ENCODE measurements at regions not wholly inside any gene's neighbourhood (a gene's known extent, or its start where the extent isn't known, plus 50 kb on each side); places are given as distances from the start of the nearest gene placed in this dataset.

GRCh38 chr13:80577285-80577684, 236.4 kb upstream of the SPRY2 start:
- no peak for ATAC-seq

DNA sequence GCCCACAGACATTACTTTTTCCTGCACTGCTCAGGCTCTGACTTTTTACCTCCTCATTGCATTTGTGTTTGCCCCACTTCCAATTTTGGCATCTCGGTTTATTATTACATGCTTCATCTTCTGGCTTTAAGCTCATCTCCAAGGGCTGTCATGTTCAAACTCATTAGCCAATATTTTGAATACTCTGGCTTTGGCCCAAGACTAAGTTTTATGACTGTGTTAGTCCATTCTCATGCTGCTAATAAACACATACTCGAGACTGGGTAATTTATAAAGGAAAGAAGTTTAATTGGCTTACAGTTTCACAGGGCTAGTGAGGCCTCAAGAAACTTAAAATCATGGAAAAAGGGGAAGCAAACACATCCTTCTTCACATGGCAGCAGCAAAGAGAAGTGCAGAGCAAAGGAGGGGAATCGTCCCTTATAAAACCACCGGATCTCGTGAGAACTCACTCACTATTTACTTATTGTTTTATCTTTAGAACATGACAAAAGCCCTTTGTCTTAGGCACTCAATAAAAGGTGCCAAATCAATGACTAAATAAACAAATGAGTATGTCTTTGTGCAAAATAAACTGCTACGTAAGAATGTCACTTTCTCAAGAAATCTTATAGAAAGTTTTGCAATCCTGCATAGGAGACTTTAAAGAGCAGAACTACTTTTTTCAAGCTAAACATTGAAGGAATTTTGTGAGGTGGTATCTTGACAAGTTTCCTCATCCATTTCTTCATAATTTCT, 233.4 kb upstream of the SPRY2 start:
- Mint-ChIP-seq H3K9me3 (no peaks in the 10 kb centered on the region), H3K36me3 (no peaks in the 10 kb centered on the region), H3K27ac (no peak overlapping the region), H3K4me3 (no peak overlapping the region), H3K4me1 (no peaks in the 10 kb centered on the region), H3K27me3 (no peaks in the 10 kb centered on the region)
- no peak for ATAC-seq

More at GRCh38 chr13:80577285-80577684, 236.4 kb upstream of the SPRY2 start:
- H3K9me3 Mint-ChIP-seq, result peaks cover 5% of the 10 kb centered on the region
- H3K4me1 Mint-ChIP-seq, result no peaks in the 10 kb centered on the region
- H3K4me3 Mint-ChIP-seq, result no peak overlapping the region
- H3K27me3 Mint-ChIP-seq, result no peaks in the 10 kb centered on the region
- no peaks in the 10 kb centered on the region for H3K36me3 Mint-ChIP-seq
- no peak overlapping the region for H3K27ac Mint-ChIP-seq

- Mint-ChIP-seq H3K36me3 (no peaks in the 10 kb centered on the region), H3K4me3 (no peak overlapping the region), H3K9me3 (no peaks in the 10 kb centered on the region), H3K27ac (no peak overlapping the region), H3K27me3 (no peaks in the 10 kb centered on the region), H3K4me1 (no peaks in the 10 kb centered on the region)
- ATAC-seq, result no peak
Measured at GRCh38 chr13:80572923-80573316, 232.0 kb upstream of the SPRY2 start.

DNA sequence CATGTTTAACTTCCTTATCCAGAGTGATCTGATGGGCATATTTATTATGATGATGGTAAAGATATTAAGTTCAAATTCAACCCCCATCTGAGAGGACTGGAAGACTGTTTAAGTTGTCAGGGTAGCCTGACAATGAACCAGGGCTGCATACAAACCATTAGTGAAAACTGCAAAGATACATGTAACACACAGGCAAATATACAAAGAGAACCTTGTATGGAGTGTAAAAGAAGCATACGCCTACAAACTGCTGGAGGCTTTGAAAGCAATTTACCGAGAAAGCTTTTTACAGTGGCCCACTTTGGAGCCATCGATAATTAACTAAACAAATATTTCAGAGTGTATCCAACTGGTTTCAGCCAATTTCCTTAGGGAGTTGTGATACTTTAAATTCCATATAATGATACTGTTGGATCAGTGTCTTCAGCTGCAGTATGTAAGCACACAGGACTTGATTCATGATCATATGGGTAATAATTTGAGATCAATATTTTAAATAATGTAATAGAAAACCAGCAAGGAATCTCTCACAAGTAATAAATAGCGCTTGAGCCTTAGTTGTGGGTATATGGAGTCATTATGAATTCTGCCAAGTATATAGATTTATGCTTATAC, 231.5 kb upstream of the SPRY2 start:
- Mint-ChIP-seq H3K4me1 (no peaks in the 10 kb centered on the region), H3K27ac (no peak overlapping the region), H3K27me3 (no peaks in the 10 kb centered on the region), H3K9me3 (no peaks in the 10 kb centered on the region), H3K4me3 (no peak overlapping the region), H3K36me3 (no peaks in the 10 kb centered on the region)
- no peak for ATAC-seq

GRCh38 chr13:80571346-80572307, 230.7 kb upstream of the SPRY2 start:
- Mint-ChIP-seq H3K9me3 (no peaks in the 10 kb centered on the region), H3K27ac (no peak overlapping the region), H3K27me3 (no peaks in the 10 kb centered on the region), H3K4me1 (no peaks in the 10 kb centered on the region), H3K4me3 (no peak overlapping the region), H3K36me3 (no peaks in the 10 kb centered on the region)
- ATAC-seq, result no peak

DNA sequence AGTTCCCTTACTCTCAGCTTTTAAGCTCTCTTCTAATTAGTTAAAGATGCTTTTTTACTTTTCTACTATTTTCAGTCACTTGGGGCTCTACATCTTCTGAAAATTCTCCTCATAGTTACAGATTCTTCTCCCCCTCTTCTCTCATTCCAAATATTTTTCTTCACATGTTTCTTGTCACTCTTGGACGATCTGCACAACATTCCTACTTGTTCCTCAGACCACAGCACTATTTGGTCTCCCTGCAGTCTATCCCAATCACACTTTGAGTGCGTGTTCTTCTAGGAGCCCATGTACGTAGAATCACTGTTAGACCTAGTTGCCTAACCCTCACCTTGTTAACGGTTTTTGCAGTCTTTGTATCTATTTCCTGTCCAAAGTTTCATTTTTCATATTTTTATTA, 222.5 kb upstream of the SPRY2 start:
- H3K4me3 Mint-ChIP-seq, result no peak overlapping the region
- no peak overlapping the region for H3K27ac Mint-ChIP-seq
- H3K4me1 Mint-ChIP-seq, result no peaks in the 10 kb centered on the region
- no peaks in the 10 kb centered on the region for H3K36me3 Mint-ChIP-seq
- H3K27me3 Mint-ChIP-seq, result no peaks in the 10 kb centered on the region
- H3K9me3 Mint-ChIP-seq, result no peaks in the 10 kb centered on the region
- no peak for ATAC-seq

GRCh38 chr13:80562433-80563156, 221.7 kb upstream of the SPRY2 start:
- Mint-ChIP-seq H3K4me1 (no peaks in the 10 kb centered on the region), H3K36me3 (no peaks in the 10 kb centered on the region)
- ATAC-seq, result no peak

DNA sequence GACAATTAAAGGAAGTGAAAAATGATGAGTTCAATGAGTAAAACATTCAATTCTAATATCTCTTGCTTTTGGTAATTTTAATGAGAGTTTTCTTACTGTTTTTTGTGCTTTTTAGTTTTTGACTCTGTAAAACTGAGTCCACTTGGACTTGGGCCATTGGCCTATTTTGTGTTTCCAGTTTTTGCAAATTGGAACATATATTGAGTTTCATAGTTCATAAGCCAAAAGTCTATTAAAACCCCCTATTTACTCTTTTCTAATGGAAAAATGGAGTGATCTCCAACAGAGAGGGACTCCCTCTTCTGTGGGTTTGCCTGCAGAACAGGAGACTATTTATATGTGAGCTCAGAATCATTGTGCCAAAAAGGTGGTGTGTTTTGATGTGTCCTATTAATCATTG, 219.7 kb upstream of the SPRY2 start:
- H3K36me3 Mint-ChIP-seq, result no peaks in the 10 kb centered on the region
- no peak overlapping the region for H3K27ac Mint-ChIP-seq
- no peaks in the 10 kb centered on the region for H3K4me1 Mint-ChIP-seq
- no peak for ATAC-seq
- no peak overlapping the region for H3K4me3 Mint-ChIP-seq
- no peaks in the 10 kb centered on the region for H3K9me3 Mint-ChIP-seq
- no peaks in the 10 kb centered on the region for H3K27me3 Mint-ChIP-seq

More at GRCh38 chr13:80562433-80563156, 221.7 kb upstream of the SPRY2 start:
- Mint-ChIP-seq H3K27ac (no peak overlapping the region), H3K9me3 (no peaks in the 10 kb centered on the region), H3K4me3 (no peak overlapping the region), H3K27me3 (no peaks in the 10 kb centered on the region)

- no peaks in the 10 kb centered on the region for H3K27me3 Mint-ChIP-seq
- no peak overlapping the region for H3K4me3 Mint-ChIP-seq
- ATAC-seq, result no peak
- H3K36me3 Mint-ChIP-seq, result no peaks in the 10 kb centered on the region
- no peaks in the 10 kb centered on the region for H3K9me3 Mint-ChIP-seq
- no peak overlapping the region for H3K27ac Mint-ChIP-seq
- no peaks in the 10 kb centered on the region for H3K4me1 Mint-ChIP-seq
Measured at GRCh38 chr13:80559944-80560343, 219.0 kb upstream of the SPRY2 start.

- Mint-ChIP-seq H3K27me3 (no peaks in the 10 kb centered on the region), H3K27ac (no peak overlapping the region), H3K36me3 (no peaks in the 10 kb centered on the region), H3K4me3 (no peak overlapping the region), H3K9me3 (no peaks in the 10 kb centered on the region), H3K4me1 (no peaks in the 10 kb centered on the region)
- no peak for ATAC-seq
Measured at GRCh38 chr13:80558074-80558473, 217.1 kb upstream of the SPRY2 start.

DNA sequence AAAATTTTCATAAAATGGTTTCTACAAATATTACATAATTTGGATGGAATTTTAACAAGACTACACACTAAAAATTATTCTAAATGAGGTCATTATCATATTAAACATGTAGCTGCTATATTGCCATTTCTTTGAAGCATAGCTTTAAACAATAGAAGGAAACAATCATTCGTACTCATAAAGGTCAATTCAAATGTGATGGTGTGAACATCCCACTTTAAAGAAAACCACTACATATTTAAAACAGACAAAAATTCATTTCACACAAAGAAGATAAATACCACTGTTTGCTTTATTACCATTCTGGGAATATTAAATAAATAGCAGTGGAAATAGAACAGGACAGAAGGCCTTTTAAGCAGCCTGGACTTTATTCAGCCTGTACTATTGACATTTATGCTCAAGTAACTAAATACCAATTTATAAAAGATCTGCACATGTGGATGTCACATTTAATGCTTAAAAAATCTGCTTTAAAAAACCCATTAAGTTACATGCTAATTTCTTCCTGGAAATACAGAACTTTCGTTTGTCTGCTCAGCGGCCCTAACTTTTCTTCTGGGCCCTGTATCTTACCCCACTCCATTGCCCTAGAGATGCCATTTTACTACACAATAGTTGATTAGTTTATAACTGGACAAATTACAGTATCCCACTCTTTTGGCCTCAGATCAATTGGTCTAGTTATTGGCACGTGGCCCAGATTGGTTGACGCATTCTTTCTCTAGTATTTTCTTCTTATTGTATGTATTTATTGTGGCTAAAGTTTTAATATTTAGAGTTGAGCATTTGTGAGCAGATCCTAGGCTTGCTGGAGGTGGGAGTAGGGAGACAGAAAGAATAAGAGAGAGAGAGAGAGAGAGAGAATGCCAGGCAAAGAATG, 215.1 kb upstream of the SPRY2 start:
- H3K27me3 Mint-ChIP-seq, result no peaks in the 10 kb centered on the region
- no peaks in the 10 kb centered on the region for H3K36me3 Mint-ChIP-seq
- ATAC-seq, result no peak

GRCh38 chr13:80552851-80553440, 212.0 kb upstream of the SPRY2 start:
- Mint-ChIP-seq H3K36me3 (no peaks in the 10 kb centered on the region), H3K4me1 (peaks cover 7% of the 10 kb centered on the region), H3K9me3 (peaks cover 3% of the 10 kb centered on the region), H3K4me3 (no peak overlapping the region), H3K27me3 (no peaks in the 10 kb centered on the region), H3K27ac (no peak overlapping the region)
- ATAC-seq, result no peak

More for the DNA sequence above, 215.1 kb upstream of the SPRY2 start:
- Mint-ChIP-seq H3K4me3 (no peak overlapping the region), H3K27ac (no peak overlapping the region), H3K4me1 (peaks cover 7% of the 10 kb centered on the region), H3K9me3 (peaks cover 3% of the 10 kb centered on the region)

DNA sequence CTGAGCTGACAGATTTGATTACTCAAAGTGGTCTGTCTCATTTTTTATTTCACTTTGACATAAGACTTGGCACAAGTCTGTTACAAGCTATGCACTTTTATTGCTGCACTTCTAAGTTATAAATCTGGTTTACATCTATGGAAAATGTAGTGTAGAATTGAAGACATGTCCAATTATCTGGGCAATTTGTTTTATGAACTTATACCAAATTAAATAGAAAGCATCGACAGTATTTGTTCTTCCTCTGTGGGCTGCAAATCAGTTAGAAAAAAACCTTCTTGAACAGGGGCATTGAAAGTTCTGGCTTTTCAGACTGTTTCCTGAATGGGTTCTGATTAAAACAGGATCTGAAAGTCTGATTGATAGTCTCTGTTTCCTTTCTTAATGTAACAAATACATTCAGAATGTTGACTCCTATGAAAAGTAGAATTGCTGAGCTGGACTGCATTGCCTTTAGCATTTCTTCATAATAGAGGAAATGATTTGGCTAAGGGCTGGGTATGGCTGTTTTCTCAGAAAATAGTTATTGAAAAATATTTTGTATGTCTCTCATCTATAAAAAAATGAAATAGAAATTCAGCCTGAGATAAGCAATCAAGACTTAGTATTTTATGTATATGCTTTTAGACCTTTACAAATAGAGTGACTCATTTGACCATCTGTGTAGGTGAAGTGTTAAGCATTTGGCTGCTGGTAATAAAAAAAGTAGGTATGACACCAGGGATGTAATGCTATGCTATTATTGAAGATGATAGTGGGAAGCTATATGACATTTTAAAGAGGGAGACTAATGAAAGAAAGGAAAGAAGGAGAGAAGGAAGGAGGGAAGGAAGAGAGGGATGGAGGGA, 210.9 kb upstream of the SPRY2 start:
- ATAC-seq, result no peak
- no peaks in the 10 kb centered on the region for H3K27me3 Mint-ChIP-seq
- H3K4me1 Mint-ChIP-seq, result peaks cover 7% of the 10 kb centered on the region
- H3K4me3 Mint-ChIP-seq, result no peak overlapping the region
- peaks cover 3% of the 10 kb centered on the region for H3K9me3 Mint-ChIP-seq
- H3K27ac Mint-ChIP-seq, result no peak overlapping the region
- no peaks in the 10 kb centered on the region for H3K36me3 Mint-ChIP-seq
